GM13976 (cell line): ENCODE measurements at regions not wholly inside any gene's neighbourhood (a gene's known extent, or its start where the extent isn't known, plus 50 kb on each side); places are given as distances from the start of the nearest gene placed in this dataset.

Experiments
- DNase-seq: peaks from one replicate; pipeline ENCODE4 v3.0.0; 2012; ENCODE audit warnings: low spot score
- in situ Hi-C: fragments of 300-500 bp; cut with MboI; formaldehyde crosslinking; loops from one replicate; pipeline ENCODE4 v1.12.0; 2022; ENCODE audit warnings: low sequenced_read_pairs, mixed read lengths, inconsistent platforms; ENCODE audit not compliant: unreplicated experiment
- TF ChIP-seq, protein P1 (sequence below): IDR thresholded peaks from 2 replicates; pipeline ENCODE4 v1.5.1; 2012; ENCODE audit warnings: borderline replicate concordance, mild to moderate bottlenecking; ENCODE audit not compliant: insufficient read depth; ENCODE audit errors: extremely low read depth, missing control alignments, control extremely low read depth

DNA sequence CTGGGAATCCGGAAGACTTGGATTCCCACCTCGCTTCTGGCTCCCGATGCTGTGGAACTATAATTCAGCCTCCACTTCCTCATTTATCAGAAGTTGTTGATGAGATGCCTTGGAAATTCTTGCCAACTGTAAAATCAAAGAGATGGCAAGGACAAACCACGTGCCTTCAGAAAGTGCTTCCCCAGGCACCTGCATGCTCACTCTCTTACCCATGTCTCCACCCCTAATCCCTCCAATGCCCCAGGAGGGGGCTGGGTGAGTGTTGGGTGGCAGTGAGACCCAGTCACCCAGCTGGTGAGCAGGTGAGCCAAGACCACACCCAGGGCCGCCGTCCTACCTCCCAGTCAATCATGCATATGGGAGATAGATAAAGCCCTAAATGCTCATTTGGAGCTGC, 160.8 kb downstream of the PSMG1 start:
- TF ChIP-seq, protein P1, sequence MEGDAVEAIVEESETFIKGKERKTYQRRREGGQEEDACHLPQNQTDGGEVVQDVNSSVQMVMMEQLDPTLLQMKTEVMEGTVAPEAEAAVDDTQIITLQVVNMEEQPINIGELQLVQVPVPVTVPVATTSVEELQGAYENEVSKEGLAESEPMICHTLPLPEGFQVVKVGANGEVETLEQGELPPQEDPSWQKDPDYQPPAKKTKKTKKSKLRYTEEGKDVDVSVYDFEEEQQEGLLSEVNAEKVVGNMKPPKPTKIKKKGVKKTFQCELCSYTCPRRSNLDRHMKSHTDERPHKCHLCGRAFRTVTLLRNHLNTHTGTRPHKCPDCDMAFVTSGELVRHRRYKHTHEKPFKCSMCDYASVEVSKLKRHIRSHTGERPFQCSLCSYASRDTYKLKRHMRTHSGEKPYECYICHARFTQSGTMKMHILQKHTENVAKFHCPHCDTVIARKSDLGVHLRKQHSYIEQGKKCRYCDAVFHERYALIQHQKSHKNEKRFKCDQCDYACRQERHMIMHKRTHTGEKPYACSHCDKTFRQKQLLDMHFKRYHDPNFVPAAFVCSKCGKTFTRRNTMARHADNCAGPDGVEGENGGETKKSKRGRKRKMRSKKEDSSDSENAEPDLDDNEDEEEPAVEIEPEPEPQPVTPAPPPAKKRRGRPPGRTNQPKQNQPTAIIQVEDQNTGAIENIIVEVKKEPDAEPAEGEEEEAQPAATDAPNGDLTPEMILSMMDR: no peak
- no peak for DNase-seq
- in situ Hi-C loops: no loop called here

GRCh38 chr21:39022035-39022434, 161.2 kb downstream of the PSMG1 start:
- DNase-seq: no peak
- in situ Hi-C loops: no loop called here
- TF ChIP-seq, protein P1: no peak

DNA sequence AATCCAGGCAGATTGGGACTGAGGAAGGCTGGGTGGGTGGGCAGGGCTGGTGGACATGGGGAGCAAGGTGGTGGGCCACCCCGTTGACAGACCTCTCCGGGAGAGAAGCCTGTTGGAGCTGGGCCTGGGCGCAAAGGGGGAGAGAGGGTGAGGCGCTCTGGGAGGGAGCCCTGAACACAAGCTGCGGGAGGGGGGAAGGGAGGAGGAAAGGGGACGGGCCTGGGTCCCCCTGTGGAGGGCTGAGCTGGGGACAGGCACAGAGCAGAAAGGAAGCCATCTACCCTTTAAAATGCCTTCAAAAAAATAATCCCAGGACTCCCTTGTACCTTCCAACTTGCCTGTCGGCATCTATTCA, 161.8 kb downstream of the PSMG1 start:
- TF ChIP-seq, protein P1: no peak
- DNase-seq: no peak
- in situ Hi-C loops: no loop called here

GRCh38 chr21:39020751-39021477, 162.3 kb downstream of the PSMG1 start:
- in situ Hi-C loops: no loop called here
- TF ChIP-seq, protein P1: no peak
- no peak for DNase-seq

- in situ Hi-C loops: no loop called here
- TF ChIP-seq, protein P1: no peak
- no peak for DNase-seq
These were observed 164.5 kb downstream of the PSMG1 start for GRCh38 chr21:39018730-39019129.

DNA sequence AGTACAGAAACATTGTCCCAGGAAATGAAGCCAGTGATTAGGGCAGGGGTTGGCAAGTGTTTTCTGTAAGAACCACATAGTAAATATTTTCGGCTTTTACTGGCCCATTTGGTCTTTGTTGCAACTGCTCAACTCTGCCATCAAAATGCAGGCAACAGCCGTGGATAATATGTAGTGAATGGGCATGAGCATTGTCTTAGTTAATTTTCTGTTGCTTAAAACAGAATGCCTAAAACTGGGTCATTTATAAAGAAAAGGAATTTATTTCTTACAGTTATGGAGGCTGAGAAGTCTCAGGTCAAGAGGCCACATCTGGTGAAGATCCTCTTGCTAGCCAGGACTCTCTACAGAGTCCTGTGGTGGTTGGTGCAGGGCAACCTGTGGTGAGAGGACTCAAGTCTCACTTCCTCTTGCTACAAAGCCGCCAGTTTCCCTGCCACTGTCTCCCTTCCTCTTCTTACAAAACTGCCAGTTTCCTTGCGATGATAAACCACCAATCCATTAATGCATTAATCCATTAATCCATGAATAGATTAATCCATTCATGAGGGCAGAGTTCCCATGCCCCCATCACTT, 166.4 kb downstream of the PSMG1 start:
- peak; percentile 53 for DNase-seq
- TF ChIP-seq, protein P1: no peak
- in situ Hi-C loops: no loop called here
